Parathyroid adenoma (tissue), 2 donors: ENCODE measurements at regions not wholly inside any gene's neighbourhood (a gene's known extent, or its start where the extent isn't known, plus 50 kb on each side); places are given as distances from the start of the nearest gene placed in this dataset.

Experiments used
- H2AFZ ChIP-seq: fragments of 300-600 bp; sonication (generic); one replicate; pipeline ENCODE4 v1.7.0; 2017; ENCODE audit warnings: antibody characterized with exemption, mild to moderate bottlenecking
- H3K27ac ChIP-seq: fragments of 300-600 bp; sonication (generic); one replicate; pipeline ENCODE4 v1.7.0; 2017
- H3K27me3 ChIP-seq: fragments of 300-600 bp; sonication (generic); one replicate; pipeline ENCODE4 v1.7.0; 2017; ENCODE audit warnings: low read length; ENCODE audit not compliant: control insufficient read depth, insufficient read depth
- H3K36me3 ChIP-seq: fragments of 300-600 bp; sonication (generic); one replicate; pipeline ENCODE4 v1.7.0; 2017; ENCODE audit warnings: low read length; ENCODE audit not compliant: control insufficient read depth, insufficient read depth
- H3K4me1 ChIP-seq: fragments of 300-600 bp; sonication (generic); one replicate; pipeline ENCODE4 v1.7.0; 2017; ENCODE audit warnings: control low read depth
- H3K4me2 ChIP-seq: fragments of 300-600 bp; sonication (generic); one replicate; pipeline ENCODE4 v1.7.0; 2017; ENCODE audit warnings: low read length
- H3K4me3 ChIP-seq: fragments of 300-600 bp; sonication (generic); one replicate; pipeline ENCODE4 v1.7.0; 2017; ENCODE audit warnings: low read depth, low read length
- H3K79me2 ChIP-seq: fragments of 300-600 bp; sonication (generic); one replicate; pipeline ENCODE4 v1.7.0; 2017; ENCODE audit warnings: control low read depth
- H3K9ac ChIP-seq: fragments of 300-600 bp; sonication (generic); one replicate; pipeline ENCODE4 v1.7.0; 2017; ENCODE audit warnings: mild to moderate bottlenecking
- H3K9me3 ChIP-seq: fragments of 300-600 bp; sonication (generic); one replicate; pipeline ENCODE4 v1.7.0; 2017; ENCODE audit warnings: low read length; ENCODE audit not compliant: control insufficient read depth
- TF ChIP-seq, protein P1 (sequence below): fragments of 300-600 bp; sonication (generic); IDR thresholded peaks from one replicate; pipeline ENCODE4 v1.7.0; 2017; ENCODE audit warnings: antibody characterized with exemption, mild to moderate bottlenecking
- donor health status: primary hyperparathyroidism.

DNA sequence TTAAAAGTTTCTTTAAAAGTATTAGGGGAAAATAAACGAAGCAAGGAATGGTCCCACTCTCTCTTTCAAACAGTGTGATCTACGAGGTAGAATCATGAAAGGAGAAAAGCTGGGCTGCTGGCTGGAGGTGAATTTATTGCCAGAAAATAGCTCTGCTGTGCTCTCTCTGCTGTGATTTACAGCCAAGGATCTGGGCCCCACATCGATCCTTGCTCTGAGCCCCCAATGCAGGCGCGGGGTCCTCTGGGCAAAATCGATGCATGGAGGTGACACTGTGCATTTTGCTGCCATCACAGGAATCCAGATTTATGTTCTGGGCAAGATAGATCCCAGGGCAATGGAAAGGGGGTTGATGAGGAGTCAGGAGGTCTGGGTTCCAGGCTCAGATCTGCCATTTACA is 91.0 kb upstream of the GPR26 start:
- no peaks in the 10 kb centered on the region for H3K27me3 ChIP-seq
- H3K9ac ChIP-seq = no peak overlapping the region
- no peaks in the 10 kb centered on the region for H3K79me2 ChIP-seq
- no peaks in the 10 kb centered on the region for H3K36me3 ChIP-seq
- no peak overlapping the region for H3K4me2 ChIP-seq
- TF ChIP-seq, protein P1, sequence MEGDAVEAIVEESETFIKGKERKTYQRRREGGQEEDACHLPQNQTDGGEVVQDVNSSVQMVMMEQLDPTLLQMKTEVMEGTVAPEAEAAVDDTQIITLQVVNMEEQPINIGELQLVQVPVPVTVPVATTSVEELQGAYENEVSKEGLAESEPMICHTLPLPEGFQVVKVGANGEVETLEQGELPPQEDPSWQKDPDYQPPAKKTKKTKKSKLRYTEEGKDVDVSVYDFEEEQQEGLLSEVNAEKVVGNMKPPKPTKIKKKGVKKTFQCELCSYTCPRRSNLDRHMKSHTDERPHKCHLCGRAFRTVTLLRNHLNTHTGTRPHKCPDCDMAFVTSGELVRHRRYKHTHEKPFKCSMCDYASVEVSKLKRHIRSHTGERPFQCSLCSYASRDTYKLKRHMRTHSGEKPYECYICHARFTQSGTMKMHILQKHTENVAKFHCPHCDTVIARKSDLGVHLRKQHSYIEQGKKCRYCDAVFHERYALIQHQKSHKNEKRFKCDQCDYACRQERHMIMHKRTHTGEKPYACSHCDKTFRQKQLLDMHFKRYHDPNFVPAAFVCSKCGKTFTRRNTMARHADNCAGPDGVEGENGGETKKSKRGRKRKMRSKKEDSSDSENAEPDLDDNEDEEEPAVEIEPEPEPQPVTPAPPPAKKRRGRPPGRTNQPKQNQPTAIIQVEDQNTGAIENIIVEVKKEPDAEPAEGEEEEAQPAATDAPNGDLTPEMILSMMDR = no peak
- no peaks in the 10 kb centered on the region for H3K4me1 ChIP-seq
- H3K4me3 ChIP-seq = no peak overlapping the region
- H2AFZ ChIP-seq = no peak overlapping the region
- no peak overlapping the region for H3K27ac ChIP-seq
- H3K9me3 ChIP-seq = no peaks in the 10 kb centered on the region

DNA sequence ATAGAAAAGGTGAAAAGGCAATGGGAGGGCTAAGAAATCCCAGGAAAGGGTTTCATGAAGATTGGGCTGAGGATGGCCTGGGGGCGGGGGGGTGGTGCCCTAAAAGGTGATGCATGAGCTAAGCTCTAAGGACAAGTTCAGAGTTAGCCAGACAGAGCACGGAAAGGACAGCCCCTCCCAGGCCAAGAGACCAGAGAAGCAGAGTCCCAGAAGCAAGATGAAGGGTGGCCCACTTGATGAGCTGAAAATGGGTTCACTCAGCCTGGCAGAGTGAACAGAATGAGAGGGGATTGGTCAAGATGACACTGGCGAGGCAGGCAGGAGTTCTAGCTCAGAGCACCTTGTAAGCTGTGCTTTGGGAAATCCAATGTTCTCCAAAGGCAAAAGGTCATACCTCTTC is 89.4 kb upstream of the GPR26 start:
- Histone ChIP-seq H3K36me3 (no peaks in the 10 kb centered on the region), H3K9me3 (no peaks in the 10 kb centered on the region), H3K4me2 (no peak overlapping the region), H3K27me3 (no peaks in the 10 kb centered on the region), H2AFZ (no peak overlapping the region), H3K79me2 (no peaks in the 10 kb centered on the region), H3K4me1 (no peaks in the 10 kb centered on the region), H3K9ac (no peak overlapping the region), H3K27ac (no peak overlapping the region), H3K4me3 (no peak overlapping the region)
- TF ChIP-seq, protein P1 = no peak

DNA sequence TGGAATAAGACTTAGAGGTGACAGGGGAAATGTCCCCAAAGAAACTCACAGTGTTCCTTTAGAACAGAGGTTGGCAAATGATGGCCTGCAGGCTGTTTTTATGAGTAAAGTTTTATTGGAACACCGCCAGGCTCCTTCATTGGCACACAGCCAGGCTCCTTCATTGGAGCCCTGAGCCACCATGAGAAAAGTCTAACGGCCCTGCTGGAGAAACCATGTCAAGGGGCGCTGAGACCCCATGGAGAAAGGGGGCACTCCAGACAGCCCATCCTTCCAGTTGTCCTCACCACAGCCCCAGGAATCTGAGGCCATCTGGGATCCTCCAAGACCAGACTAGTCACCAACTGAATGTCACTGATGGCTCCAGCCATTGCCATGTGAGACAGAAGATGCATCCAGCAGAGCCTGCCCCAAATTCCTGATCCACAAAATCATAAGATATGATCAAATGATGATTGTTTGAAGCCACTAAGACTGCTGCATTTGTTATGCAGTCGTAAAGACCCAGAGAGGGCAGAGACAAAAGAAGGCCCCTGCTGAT is 88.2 kb upstream of the GPR26 start:
- H3K4me2 ChIP-seq = no peak overlapping the region

DNA sequence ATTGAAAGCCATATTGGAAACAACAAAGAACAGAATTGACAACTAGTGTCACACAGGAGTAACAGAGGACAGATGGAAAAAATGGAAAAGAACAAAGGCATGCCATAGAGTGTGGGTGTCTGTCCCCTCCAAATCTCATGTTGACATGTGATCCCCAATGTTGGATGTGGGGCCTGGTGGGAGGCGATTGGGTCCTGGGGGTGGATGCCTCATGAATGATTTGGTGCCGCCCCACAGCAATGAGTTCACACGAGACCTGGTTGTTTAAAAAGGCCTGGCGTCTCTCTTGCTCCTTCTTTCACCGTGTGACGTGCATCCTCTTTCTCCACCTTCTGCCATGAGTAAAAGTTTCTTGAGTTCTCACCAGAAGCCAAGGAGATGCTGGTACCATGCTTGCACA is 87.4 kb upstream of the GPR26 start:
- no peaks in the 10 kb centered on the region for H3K36me3 ChIP-seq
- TF ChIP-seq, protein P1 = no peak
- H3K27me3 ChIP-seq = no peaks in the 10 kb centered on the region
- no peaks in the 10 kb centered on the region for H3K9me3 ChIP-seq
- no peaks in the 10 kb centered on the region for H3K79me2 ChIP-seq
- no peak overlapping the region for H3K4me2 ChIP-seq
- no peak overlapping the region for H2AFZ ChIP-seq
- no peaks in the 10 kb centered on the region for H3K4me1 ChIP-seq
- H3K4me3 ChIP-seq = no peak overlapping the region
- H3K27ac ChIP-seq = no peak overlapping the region
- no peak overlapping the region for H3K9ac ChIP-seq

More for the DNA sequence above, 88.2 kb upstream of the GPR26 start:
- Histone ChIP-seq H3K9me3 (no peaks in the 10 kb centered on the region), H3K36me3 (no peaks in the 10 kb centered on the region), H2AFZ (no peak overlapping the region), H3K4me1 (no peaks in the 10 kb centered on the region), H3K27me3 (no peaks in the 10 kb centered on the region), H3K27ac (no peak overlapping the region), H3K9ac (no peak overlapping the region), H3K79me2 (no peaks in the 10 kb centered on the region), H3K4me3 (no peak overlapping the region)
- TF ChIP-seq, protein P1 = no peak

DNA sequence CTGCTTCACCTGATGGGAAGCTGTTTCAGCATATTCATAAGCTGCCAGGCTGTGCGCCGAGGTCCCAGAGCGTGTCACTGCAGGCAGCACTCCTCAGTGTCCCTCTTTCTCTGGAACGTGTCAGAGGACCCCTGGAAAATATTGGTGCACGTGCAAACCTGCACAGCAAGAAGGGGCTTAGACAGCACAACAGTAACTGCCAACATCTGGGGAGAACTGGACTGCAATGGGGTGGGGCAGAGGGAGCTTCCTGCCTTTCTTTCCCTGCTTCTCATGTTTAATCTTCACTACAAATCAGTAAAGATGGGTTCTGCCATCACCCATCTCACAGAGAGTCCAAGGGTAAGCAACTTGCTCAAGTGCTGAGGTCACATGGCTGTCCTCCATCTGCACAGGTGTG is 86.5 kb upstream of the GPR26 start:
- no peak overlapping the region for H3K9ac ChIP-seq
- no peaks in the 10 kb centered on the region for H3K36me3 ChIP-seq
- H2AFZ ChIP-seq = no peak overlapping the region
- H3K27me3 ChIP-seq = no peaks in the 10 kb centered on the region
- H3K9me3 ChIP-seq = no peaks in the 10 kb centered on the region
- no peak overlapping the region for H3K4me3 ChIP-seq
- H3K4me1 ChIP-seq = no peaks in the 10 kb centered on the region
- no peaks in the 10 kb centered on the region for H3K79me2 ChIP-seq
- no peak overlapping the region for H3K27ac ChIP-seq
- TF ChIP-seq, protein P1 = no peak
- no peak overlapping the region for H3K4me2 ChIP-seq
